ENCODE measurements at regions not wholly inside any gene's neighbourhood (a gene's known extent, or its start where the extent isn't known, plus 50 kb on each side); places are given as distances from the start of the nearest gene placed in this dataset.

DNA sequence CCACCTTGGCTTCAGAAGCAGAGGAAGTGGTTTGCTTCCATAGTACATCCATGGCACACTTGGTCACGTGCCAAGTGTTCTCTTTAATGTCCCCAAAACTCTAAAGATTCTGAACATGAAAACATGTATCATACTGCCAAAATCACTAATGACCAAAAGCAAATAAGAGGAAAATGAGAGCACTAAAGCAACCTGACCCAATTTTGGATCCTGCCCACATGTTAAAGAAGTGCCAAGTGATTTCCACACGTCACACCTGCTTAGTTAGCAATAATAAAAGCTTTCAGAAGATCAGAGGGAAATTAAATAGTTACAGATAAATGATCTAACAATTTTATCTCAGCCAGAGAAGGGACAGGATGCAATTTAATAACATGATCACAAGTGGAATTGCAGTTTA lies 1170.0 kb downstream of the XPNPEP1 start:
- ChIA-PET POLR2A (no interaction called here), CTCF (interaction anchor here (0.7 kb wide), 1 partner anchor 999 kb away, joined by 3 read pairs; no protein-coding TSS in a partner anchor)
- H3K27ac ChIP-seq (ENCODE audit: extremely low read depth, low read depth, low read length) = no peak overlapping the region
- TF ChIP-seq ZNF654 (tag by site-specific recombination; IDR thresholded peaks at IDR 0.05; ENCODE audit: low read depth) (no peak), ZNF274 (IDR thresholded peaks at IDR 0.05; ENCODE audit: low read length) (no peak), ZNF274 (tag by site-specific recombination; IDR thresholded peaks at IDR 0.05; ENCODE audit: borderline replicate concordance) (no peak), ZNF792 (tag by site-specific recombination; IDR thresholded peaks at IDR 0.05) (no peak), ZNF239 (tag by site-specific recombination; IDR thresholded peaks at IDR 0.05) (no peak), ZNF140 (tag by site-specific recombination; IDR thresholded peaks at IDR 0.05) (no peak), KLF1 (tag by site-specific recombination; IDR thresholded peaks at IDR 0.05) (no peak), ZNF544 (tag by site-specific recombination; IDR thresholded peaks at IDR 0.05) (no peak), ZNF157 (tag by site-specific recombination; IDR thresholded peaks at IDR 0.05) (no peak), ZNF571 (tag by site-specific recombination; IDR thresholded peaks at IDR 0.05) (no peak), OSR2 (tag by site-specific recombination; IDR thresholded peaks at IDR 0.05) (no peak), ZNF76 (tag by site-specific recombination; IDR thresholded peaks at IDR 0.05; ENCODE audit: borderline replicate concordance, low read depth) (no peak), ZNF629 (tag by site-specific recombination; IDR thresholded peaks at IDR 0.05) (no peak), ZNF248 (tag by site-specific recombination; IDR thresholded peaks at IDR 0.05) (no peak), ZNF112 (tag by site-specific recombination; IDR thresholded peaks at IDR 0.05) (no peak), ZNF670 (tag by site-specific recombination; IDR thresholded peaks at IDR 0.05; ENCODE audit: low read depth) (no peak), ZNF394 (tag by site-specific recombination; IDR thresholded peaks at IDR 0.05; ENCODE audit: borderline replicate concordance) (no peak), ZNF266 (tag by site-specific recombination; IDR thresholded peaks at IDR 0.05; ENCODE audit: low read depth) (no peak), ZNF621 (tag by site-specific recombination; IDR thresholded peaks at IDR 0.05) (no peak)
- TF ChIP-seq, protein P1, sequence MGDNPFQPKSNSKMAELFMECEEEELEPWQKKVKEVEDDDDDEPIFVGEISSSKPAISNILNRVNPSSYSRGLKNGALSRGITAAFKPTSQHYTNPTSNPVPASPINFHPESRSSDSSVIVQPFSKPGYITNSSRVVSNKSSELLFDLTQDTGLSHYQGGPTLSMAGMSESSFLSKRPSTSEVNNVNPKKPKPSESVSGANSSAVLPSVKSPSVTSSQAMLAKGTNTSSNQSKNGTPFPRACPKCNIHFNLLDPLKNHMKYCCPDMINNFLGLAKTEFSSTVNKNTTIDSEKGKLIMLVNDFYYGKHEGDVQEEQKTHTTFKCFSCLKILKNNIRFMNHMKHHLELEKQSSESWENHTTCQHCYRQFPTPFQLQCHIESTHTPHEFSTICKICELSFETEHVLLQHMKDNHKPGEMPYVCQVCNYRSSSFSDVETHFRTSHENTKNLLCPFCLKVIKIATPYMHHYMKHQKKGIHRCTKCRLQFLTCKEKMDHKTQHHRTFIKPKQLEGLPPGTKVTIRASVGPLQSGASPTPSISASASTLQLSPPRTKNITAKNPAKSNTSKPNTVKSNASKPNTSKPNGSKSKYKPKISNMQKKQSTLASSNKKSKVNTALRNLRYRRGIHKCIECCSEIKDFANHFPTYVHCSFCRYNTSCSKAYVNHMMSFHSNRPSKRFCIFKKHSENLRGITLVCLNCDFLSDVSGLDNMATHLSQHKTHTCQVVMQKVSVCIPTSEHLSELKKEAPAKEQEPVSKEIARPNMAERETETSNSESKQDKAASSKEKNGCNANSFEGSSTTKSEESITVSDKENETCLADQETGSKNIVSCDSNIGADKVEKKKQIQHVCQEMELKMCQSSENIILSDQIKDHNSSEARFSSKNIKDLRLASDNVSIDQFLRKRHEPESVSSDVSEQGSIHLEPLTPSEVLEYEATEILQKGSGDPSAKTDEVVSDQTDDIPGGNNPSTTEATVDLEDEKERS (tag by site-specific recombination; IDR thresholded peaks at IDR 0.05) = no peak
- no peaks in the 10 kb centered on the region for H3K36me3 ChIP-seq (ENCODE audit: control insufficient read depth in 2 of 2, insufficient read depth in 1 of 2, low read length in 2 of 2)
- no peak overlapping the region for H3K4me3 ChIP-seq (ENCODE audit: low read depth, low read length)
- H3K9me3 ChIP-seq (ENCODE audit: control insufficient read depth, insufficient read depth, low read depth, low read length) = no peaks in the 10 kb centered on the region
- no peaks in the 10 kb centered on the region for H3K4me1 ChIP-seq (ENCODE audit: control insufficient read depth, insufficient read depth, low read length)

DNA sequence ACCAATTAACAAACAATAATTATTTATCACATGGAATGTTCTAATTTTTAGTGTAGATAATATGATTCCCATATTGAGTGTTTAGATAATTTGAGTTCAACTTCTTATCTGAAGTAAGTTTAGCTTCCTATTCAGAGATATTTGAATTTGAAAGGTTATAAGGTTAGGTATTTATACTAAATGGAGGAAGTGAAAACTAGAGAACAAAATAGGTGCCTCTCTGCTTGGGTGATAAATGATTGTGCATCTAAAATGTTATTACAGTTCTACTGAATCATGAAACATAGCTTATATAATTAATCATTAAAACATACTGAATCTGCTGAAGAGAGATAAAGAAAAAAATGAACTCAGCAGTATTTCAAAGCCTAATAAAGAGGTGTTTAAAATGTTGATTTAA lies 1174.3 kb downstream of the XPNPEP1 start:
- Histone ChIP-seq H3K36me3 (ENCODE audit: control insufficient read depth in 2 of 2, insufficient read depth in 1 of 2, low read length in 2 of 2) (no peaks in the 10 kb centered on the region), H3K9me3 (ENCODE audit: control insufficient read depth, insufficient read depth, low read depth, low read length) (no peaks in the 10 kb centered on the region)
- CTCF ChIA-PET = no interaction called here

More for the DNA sequence above, 1174.3 kb downstream of the XPNPEP1 start:
- POLR2A ChIA-PET = no interaction called here
- H3K4me1 ChIP-seq (ENCODE audit: control insufficient read depth, insufficient read depth, low read length) = no peaks in the 10 kb centered on the region
- H3K27ac ChIP-seq (ENCODE audit: extremely low read depth, low read depth, low read length) = no peak overlapping the region
- H3K4me3 ChIP-seq (ENCODE audit: low read depth, low read length) = no peak overlapping the region
- no peak for TF ChIP-seq ZNF354C (tag by site-specific recombination; IDR thresholded peaks at IDR 0.05; ENCODE audit: borderline replicate concordance, low read depth)
- TF ChIP-seq GLIS2 (tag by site-specific recombination; IDR thresholded peaks at IDR 0.05) = no peak
- TF ChIP-seq ZNF626 (tag by site-specific recombination; IDR thresholded peaks at IDR 0.05) = no peak
- TF ChIP-seq, protein P2, sequence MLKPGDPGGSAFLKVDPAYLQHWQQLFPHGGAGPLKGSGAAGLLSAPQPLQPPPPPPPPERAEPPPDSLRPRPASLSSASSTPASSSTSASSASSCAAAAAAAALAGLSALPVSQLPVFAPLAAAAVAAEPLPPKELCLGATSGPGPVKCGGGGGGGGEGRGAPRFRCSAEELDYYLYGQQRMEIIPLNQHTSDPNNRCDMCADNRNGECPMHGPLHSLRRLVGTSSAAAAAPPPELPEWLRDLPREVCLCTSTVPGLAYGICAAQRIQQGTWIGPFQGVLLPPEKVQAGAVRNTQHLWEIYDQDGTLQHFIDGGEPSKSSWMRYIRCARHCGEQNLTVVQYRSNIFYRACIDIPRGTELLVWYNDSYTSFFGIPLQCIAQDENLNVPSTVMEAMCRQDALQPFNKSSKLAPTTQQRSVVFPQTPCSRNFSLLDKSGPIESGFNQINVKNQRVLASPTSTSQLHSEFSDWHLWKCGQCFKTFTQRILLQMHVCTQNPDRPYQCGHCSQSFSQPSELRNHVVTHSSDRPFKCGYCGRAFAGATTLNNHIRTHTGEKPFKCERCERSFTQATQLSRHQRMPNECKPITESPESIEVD (tag by site-specific recombination; IDR thresholded peaks at IDR 0.05) = no peak
- TF ChIP-seq, protein P3, sequence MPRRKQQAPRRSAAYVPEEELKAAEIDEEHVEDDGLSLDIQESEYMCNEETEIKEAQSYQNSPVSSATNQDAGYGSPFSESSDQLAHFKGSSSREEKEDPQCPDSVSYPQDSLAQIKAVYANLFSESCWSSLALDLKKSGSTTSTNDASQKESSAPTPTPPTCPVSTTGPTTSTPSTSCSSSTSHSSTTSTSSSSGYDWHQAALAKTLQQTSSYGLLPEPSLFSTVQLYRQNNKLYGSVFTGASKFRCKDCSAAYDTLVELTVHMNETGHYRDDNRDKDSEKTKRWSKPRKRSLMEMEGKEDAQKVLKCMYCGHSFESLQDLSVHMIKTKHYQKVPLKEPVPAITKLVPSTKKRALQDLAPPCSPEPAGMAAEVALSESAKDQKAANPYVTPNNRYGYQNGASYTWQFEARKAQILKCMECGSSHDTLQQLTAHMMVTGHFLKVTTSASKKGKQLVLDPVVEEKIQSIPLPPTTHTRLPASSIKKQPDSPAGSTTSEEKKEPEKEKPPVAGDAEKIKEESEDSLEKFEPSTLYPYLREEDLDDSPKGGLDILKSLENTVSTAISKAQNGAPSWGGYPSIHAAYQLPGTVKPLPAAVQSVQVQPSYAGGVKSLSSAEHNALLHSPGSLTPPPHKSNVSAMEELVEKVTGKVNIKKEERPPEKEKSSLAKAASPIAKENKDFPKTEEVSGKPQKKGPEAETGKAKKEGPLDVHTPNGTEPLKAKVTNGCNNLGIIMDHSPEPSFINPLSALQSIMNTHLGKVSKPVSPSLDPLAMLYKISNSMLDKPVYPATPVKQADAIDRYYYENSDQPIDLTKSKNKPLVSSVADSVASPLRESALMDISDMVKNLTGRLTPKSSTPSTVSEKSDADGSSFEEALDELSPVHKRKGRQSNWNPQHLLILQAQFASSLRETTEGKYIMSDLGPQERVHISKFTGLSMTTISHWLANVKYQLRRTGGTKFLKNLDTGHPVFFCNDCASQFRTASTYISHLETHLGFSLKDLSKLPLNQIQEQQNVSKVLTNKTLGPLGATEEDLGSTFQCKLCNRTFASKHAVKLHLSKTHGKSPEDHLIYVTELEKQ (tag by site-specific recombination; IDR thresholded peaks at IDR 0.05; ENCODE audit: borderline replicate concordance) = no peak
- TF ChIP-seq, protein P4, sequence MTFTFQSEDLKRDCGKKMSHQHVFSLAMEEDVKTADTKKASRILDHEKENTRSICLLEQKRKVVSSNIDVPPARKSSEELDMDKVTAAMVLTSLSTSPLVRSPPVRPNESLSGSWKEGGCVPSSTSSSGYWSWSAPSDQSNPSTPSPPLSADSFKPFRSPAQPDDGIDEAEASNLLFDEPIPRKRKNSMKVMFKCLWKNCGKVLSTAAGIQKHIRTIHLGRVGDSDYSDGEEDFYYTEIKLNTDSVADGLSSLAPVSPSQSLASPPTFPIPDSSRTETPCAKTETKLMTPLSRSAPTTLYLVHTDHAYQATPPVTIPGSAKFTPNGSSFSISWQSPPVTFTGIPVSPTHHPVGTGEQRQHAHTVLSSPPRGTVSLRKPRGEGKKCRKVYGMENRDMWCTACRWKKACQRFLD (tag by site-specific recombination; IDR thresholded peaks at IDR 0.05) = no peak
- no peak for TF ChIP-seq ZNF133 (tag by site-specific recombination; IDR thresholded peaks at IDR 0.05)
- TF ChIP-seq ZNF658 (tag by site-specific recombination; IDR thresholded peaks at IDR 0.05) = no peak
- TF ChIP-seq ZBTB17 (tag by site-specific recombination; IDR thresholded peaks at IDR 0.05) = no peak
